Body of pancreas (tissue), 4 donors: ENCODE measurements at regions not wholly inside any gene's neighbourhood (a gene's known extent, or its start where the extent isn't known, plus 50 kb on each side); places are given as distances from the start of the nearest gene placed in this dataset.

Experiments
- CTCF ChIP-seq, 7 experiments: fragments of 450-650 bp in 4 of 7; fragments of 200-600 bp in 3 of 7; sonication (generic) in 3 of 7; IDR thresholded peaks; one replicate each; pipeline ENCODE4 v1.5.1; 2016 to 2019; ENCODE audit warnings: antibody characterized with exemption in 7 of 7
- POLR2A ChIP-seq, 3 donors: fragments of 450-650 bp; IDR thresholded peaks; one replicate each; pipeline ENCODE4 v1.6.1; 2016; ENCODE audit warnings: antibody characterized with exemption in 3 of 3, mild to moderate bottlenecking in 2 of 3

GRCh38 chr13:88726075-88726474 is 1054.9 kb downstream of the SLITRK5 start:
- TF ChIP-seq CTCF (IDR thresholded peaks at IDR 0.05) (no peak), POLR2A (IDR thresholded peaks at IDR 0.05) (no peak)
